ENCODE measurements at regions not wholly inside any gene's neighbourhood (a gene's known extent, or its start where the extent isn't known, plus 50 kb on each side); places are given as distances from the start of the nearest gene placed in this dataset.
"Not testable (repeated sequence)": the region's sequence is repeated elsewhere in the genome, so short reads cannot be mapped to it uniquely, and the experiment has no call there.

GRCh38 chr11:23865341-23865975, 631.4 kb upstream of the LUZP2 start:
- TF ChIP-seq CTCF (conservative IDR thresholded peaks at IDR 0.05; ENCODE audit: low read depth) = no peak
- no peak overlapping the region for H3K27ac ChIP-seq
- no peak for DNase-seq (ENCODE audit: low spot score)
- CTCF ChIA-PET = interaction anchor here (0.7 kb wide), 1 partner anchor 189 kb away, joined by 3 read pairs; no protein-coding TSS in a partner anchor
- POLR2A ChIA-PET (ENCODE audit: low non-redundant PET) = no interaction called here

- peak; percentile 4 for DNase-seq (ENCODE audit: low spot score)
- no peak overlapping the region for H3K27ac ChIP-seq
- POLR2A ChIA-PET (ENCODE audit: low non-redundant PET) = no interaction called here
- no peak for TF ChIP-seq CTCF (conservative IDR thresholded peaks at IDR 0.05; ENCODE audit: low read depth)
- CTCF ChIA-PET = no interaction called here
Observed at GRCh38 chr11:23866641-23867040, 630.2 kb upstream of the LUZP2 start.

DNA sequence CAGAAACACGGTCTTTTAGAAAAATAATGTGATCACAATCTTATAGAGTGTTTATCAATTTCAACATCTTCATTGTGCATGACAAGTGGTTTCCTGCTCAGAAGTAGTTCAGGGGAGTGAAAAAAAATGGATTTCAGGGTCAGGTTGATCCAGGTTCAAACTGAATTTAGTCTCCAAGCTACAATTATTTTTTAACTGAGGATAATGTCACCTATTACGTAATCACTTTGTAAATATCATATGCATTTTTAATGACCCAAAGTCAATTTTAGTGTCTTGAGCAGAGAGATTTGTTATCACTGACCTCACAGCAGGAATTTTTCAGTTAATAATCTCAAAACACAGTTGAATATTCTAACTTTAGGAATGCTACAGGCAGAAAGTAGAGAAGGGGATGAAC, 627.2 kb upstream of the LUZP2 start:
- ChIA-PET CTCF (no interaction called here), POLR2A (ENCODE audit: low non-redundant PET) (no interaction called here)
- TF ChIP-seq CTCF (conservative IDR thresholded peaks at IDR 0.05; ENCODE audit: low read depth) = no peak
- no peak for DNase-seq (ENCODE audit: low spot score)
- no peak overlapping the region for H3K27ac ChIP-seq

DNA sequence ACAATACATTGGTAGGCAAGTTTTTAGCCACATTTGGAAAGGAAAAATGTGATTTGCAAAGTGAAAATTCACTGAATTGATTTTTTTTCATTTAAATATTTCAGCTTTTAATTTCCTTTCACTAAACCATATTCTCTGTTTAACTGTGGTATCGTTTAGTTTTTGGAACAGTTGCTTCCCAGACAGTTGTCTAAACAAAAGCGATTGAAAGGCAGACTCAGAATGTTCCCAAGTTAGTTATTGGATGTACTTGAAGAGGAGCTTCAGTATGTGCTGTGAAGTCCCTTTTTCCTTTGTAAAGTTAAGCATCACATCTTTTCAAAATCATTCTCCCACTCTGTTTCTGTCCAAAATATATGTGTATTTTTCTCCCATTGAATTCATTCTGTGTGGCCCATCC, 623.4 kb upstream of the LUZP2 start:
- POLR2A ChIA-PET (ENCODE audit: low non-redundant PET) = no interaction called here
- TF ChIP-seq CTCF (conservative IDR thresholded peaks at IDR 0.05; ENCODE audit: low read depth) = no peak
- H3K27ac ChIP-seq = no peak overlapping the region
- DNase-seq (ENCODE audit: low spot score) = no peak
- CTCF ChIA-PET = no interaction called here

DNA sequence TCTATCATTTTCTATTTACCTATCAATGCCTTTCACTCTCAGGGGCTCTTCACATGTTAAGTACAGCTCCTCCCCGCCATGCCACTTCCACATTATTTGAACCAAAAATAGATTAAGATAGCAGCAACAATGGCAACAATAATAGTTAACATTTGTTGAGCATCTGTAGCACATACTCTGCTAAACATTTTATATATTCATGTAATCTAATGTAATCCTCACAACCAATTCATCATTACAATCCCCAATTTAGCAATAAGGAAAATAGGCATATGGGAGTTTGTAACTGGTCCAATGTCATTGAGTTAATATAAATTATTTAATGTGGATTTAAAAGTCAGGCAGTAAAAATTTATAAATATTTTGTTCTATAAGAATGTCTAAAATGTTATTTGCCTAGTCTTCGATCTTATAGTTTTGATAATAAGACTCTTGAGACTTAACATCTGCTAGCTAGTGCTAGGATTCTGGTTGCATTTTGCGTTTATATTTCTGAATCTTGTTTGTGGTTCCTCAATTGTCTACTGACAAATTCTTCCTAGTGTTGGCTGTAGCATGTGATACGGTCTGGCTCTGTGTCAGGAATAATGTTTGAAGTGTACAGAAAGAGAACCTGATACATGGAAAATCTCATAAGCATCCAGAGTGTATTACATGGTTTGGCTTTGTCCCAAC, 621.5 kb upstream of the LUZP2 start:
- no peak for TF ChIP-seq CTCF (conservative IDR thresholded peaks at IDR 0.05; ENCODE audit: low read depth)
- H3K27ac ChIP-seq = no peak overlapping the region
- DNase-seq (ENCODE audit: low spot score) = no peak
- ChIA-PET CTCF (no interaction called here), POLR2A (ENCODE audit: low non-redundant PET) (no interaction called here)

DNA sequence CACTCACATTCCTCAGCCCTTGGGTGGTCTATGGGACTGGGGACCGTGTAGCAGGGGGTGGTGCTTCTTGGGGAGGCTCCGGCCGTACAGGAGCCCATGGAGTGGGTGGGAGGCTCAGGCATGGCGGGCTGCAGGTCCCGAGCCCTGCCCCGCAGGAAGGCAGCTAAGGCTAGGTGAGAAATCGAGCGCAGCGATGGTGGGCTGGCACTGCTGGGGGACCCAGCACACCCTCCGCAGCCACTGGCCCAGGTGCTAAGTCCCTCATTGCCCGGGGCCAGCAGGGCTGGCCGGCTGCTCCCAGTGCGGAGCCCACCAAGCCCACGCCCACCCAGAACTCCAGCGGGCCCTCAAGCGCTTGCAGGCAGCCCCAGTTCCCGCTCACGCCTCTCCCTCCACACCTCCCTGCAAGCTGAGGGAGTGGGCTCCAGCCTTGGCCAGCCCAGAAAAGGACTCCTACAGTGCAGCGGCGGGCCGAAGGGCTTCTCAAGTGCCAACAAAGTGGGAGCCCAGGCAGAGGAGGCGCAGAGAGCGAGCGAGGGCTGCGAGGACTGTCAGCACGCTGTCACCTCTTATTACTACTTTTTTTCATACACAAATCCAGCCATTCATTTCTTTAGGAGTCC, 613.3 kb upstream of the LUZP2 start:
- CTCF ChIA-PET = interaction anchor here (0.7 kb wide), 1 partner anchor 770 kb away, joined by 3 read pairs; no protein-coding TSS in a partner anchor
- H3K27ac ChIP-seq; DNase-seq (ENCODE audit: low spot score); POLR2A ChIA-PET (ENCODE audit: low non-redundant PET): not testable (repeated sequence)

- TF ChIP-seq CTCF (conservative IDR thresholded peaks at IDR 0.05; ENCODE audit: low read depth) = no peak
- no peak for DNase-seq (ENCODE audit: low spot score)
- ChIA-PET POLR2A (ENCODE audit: low non-redundant PET) (no interaction called here), CTCF (interaction anchor here (0.7 kb wide), 1 partner anchor 771 kb away, joined by 3 read pairs; no protein-coding TSS in a partner anchor)
- no peak overlapping the region for H3K27ac ChIP-seq
Observed at GRCh38 chr11:23884341-23884740, 612.5 kb upstream of the LUZP2 start.

All from RWPE1 (cell line).